Medulla oblongata (tissue), 1 donor: ENCODE measurements at regions not wholly inside any gene's neighbourhood (a gene's known extent, or its start where the extent isn't known, plus 50 kb on each side); places are given as distances from the start of the nearest gene placed in this dataset.

Experiments used
- DNase-seq: peaks from one replicate; pipeline ENCODE4 v3.0.0-alpha.2; 2015; ENCODE audit errors: extremely low spot score

GRCh38 chr2:146038014-146038413 is 1518.1 kb upstream of the ZEB2 start:
- no peak for DNase-seq

GRCh38 chr2:146037334-146037870 is 1517.5 kb upstream of the ZEB2 start:
- no peak for DNase-seq

- DNase-seq = no peak
Observed at GRCh38 chr2:146031158-146031557, 1511.2 kb upstream of the ZEB2 start.

DNA sequence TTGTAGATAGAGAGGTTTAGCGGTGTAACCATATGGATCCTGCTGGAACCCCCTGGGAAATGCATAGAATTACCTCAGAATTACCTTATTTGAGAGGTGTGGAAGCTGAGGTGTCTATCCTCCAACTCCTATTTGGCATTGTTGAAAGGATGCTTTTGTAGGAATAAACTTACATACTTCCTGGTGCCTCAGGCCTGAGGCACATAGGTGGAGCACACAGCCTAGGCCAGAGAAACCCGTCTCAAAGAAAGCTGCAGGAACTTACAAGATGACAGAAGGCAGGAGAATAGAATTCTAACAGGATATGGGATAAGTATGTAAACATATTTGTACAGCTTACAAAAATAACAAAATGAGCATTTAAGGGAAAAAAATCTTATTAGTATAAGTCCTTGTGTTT is 1507.2 kb upstream of the ZEB2 start:
- no peak for DNase-seq

- DNase-seq = no peak
Observed at GRCh38 chr2:146025519-146025918, 1505.6 kb upstream of the ZEB2 start.

- DNase-seq = no peak
Observed at GRCh38 chr2:146024212-146024743, 1504.4 kb upstream of the ZEB2 start.

DNA sequence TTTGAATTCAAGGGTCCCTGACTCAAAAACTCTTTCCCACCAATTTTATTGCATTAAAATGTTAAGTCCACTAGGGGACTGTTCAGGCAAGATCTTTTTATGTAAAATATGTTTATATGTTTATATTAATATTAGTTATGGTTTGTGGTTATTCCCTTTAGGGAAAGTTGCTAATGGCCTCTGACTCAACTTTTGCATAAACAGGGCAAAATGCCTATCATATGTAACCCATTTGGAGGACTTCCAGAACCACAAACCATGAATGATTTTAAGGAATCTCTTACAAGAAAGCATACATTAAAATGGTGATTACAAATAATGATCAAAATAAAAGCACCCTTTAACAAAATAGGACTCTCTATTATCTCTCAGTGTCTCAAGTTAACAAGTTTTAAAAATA is 1484.5 kb upstream of the ZEB2 start:
- DNase-seq = no peak

GRCh38 chr2:146003337-146003736 is 1483.4 kb upstream of the ZEB2 start:
- no peak for DNase-seq

GRCh38 chr2:145994910-145995309 is 1475.0 kb upstream of the ZEB2 start:
- no peak for DNase-seq

DNA sequence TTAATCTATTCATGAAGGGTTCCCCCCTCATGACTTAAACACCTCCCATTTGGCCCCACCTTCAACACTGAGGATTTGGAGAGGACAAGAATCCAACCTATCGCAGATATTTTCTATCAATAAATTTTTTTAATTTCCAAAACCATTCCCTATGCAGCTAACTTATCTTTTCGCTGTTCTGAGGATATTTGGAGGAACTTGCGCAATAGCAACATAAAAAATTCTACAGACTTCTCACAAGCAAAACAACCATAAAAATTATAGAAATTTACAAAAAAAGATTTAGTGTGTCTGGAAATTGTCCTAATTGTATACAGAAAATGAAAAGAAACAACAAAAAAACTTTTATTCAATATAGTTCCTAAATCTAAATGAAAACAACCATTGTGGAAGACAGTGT is 1472.7 kb upstream of the ZEB2 start:
- DNase-seq = no peak

GRCh38 chr2:145987793-145988192 is 1467.9 kb upstream of the ZEB2 start:
- DNase-seq = no peak

GRCh38 chr2:145985517-145985916 is 1465.6 kb upstream of the ZEB2 start:
- no peak for DNase-seq

GRCh38 chr2:145984580-145984979 is 1464.7 kb upstream of the ZEB2 start:
- no peak for DNase-seq

GRCh38 chr2:145980318-145980717 is 1460.4 kb upstream of the ZEB2 start:
- DNase-seq = no peak

GRCh38 chr2:145975406-145975805 is 1455.5 kb upstream of the ZEB2 start:
- no peak for DNase-seq

DNA sequence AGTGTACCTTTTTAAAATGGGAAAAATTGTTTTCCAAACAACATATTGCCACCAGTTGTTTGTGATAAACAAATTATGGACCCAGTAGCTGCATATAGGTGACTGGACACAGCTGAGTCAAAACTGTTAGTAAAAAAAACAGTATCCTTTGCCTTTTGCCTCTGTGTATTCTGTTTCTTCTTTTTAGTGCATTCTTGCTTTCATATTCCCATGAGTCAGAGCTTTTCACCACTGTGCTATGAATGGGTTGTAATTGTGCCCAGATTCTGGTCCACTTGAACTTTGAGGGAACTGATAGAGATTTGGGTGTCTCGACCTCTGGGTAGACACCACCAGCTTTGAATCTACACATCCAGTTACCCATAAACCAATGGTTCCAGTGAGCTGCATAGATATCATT is 1441.9 kb upstream of the ZEB2 start:
- no peak for DNase-seq

- no peak for DNase-seq
Observed at GRCh38 chr2:145960479-145961163, 1440.7 kb upstream of the ZEB2 start.

DNA sequence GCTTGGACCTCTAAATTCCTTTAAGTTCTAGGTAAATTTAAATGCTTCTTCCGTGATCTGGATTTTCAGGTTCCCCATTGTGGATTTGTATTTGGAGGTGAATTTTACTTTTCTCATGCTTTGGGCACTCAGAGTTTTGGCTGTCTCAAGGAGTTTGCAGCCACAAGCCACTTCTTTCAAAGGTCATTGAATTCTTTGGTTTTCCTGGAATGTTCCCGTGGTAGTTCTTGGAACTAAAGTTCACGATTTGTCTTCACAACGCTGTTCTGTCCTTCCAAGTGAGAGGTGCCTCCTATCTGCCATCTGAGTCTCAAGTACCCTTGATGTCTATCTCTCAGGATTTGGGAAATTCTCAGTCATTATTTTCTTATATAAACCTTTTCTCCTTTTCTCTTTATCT is 1438.7 kb upstream of the ZEB2 start:
- no peak for DNase-seq

DNA sequence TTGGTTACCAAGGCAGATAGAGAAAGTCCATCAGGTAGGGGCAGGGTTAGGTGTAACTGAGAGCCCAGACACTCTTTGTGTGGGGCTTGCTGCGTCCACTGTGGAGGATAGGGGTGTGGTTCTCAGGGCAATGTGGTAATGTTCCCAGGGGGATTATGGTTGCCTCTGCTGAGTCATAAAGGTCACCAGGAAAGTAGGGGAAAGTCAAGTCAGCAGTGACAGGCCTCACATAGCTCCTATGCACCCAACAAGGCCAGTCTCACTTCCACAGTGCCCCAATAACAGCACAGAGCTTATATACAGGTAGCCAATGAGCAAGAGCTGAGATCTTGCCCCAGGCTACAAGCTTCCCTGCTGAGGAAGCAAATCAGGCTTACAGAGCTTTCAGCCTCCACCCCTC is 1438.0 kb upstream of the ZEB2 start:
- DNase-seq = no peak

GRCh38 chr2:145939949-145940348 is 1420.0 kb upstream of the ZEB2 start:
- no peak for DNase-seq

DNA sequence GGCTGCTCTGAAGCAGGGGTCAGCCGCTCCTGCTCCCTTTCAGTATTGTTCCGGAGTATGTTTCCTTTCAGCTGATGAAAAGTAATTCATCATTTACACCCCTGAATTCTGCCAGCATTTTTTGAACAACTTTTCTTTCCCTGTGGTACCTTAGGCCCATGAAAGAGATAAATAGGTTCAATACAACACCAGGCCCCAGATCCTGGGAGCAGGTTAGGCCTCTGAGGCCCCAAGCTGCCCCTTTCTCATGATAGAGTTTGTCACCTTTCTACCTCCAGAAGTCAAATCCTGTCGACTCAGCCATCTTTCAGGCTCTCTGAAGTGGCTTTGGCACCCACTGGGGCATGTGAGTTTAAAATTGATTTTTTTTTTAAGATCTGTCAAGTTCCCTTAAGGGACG is 1415.1 kb upstream of the ZEB2 start:
- no peak for DNase-seq

GRCh38 chr2:145931781-145932395 is 1412.0 kb upstream of the ZEB2 start:
- peak; percentile 19 for DNase-seq

- DNase-seq = no peak
Observed at GRCh38 chr2:145930318-145930717, 1410.4 kb upstream of the ZEB2 start.
